ENCODE measurements at regions not wholly inside any gene's neighbourhood (a gene's known extent, or its start where the extent isn't known, plus 50 kb on each side); places are given as distances from the start of the nearest gene placed in this dataset.

DNA sequence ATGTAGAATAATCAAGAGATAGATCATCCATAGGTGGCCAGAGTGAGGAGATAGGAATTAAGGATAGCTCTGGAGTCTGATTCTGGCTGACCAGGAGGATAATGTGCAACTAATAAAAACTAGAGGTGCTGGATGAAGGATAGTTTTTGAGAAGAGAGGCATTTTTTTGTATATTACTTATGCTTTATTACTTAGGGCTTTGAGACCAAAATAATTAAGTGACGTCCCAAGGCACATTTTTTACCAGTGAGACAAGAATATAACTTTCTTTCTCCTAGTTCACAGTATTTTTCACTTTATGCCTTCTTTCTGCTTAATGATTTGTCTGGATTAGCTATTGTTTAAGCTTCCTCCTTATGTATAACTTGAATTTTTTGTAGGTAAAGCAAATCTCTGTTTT is 756.6 kb downstream of the TSN start:
- in situ Hi-C loops (cut with HindIII; ENCODE audit: low pct_unique_long_range_greater_than_20kb, low sequenced_read_pairs): no loop called here
- DNase-seq (ENCODE audit: low read depth in 1 of 2, low spot score in 1 of 2): no peak
- no peak for TF ChIP-seq JUND (IDR thresholded peaks at IDR 0.05; ENCODE audit: low read depth)

DNA sequence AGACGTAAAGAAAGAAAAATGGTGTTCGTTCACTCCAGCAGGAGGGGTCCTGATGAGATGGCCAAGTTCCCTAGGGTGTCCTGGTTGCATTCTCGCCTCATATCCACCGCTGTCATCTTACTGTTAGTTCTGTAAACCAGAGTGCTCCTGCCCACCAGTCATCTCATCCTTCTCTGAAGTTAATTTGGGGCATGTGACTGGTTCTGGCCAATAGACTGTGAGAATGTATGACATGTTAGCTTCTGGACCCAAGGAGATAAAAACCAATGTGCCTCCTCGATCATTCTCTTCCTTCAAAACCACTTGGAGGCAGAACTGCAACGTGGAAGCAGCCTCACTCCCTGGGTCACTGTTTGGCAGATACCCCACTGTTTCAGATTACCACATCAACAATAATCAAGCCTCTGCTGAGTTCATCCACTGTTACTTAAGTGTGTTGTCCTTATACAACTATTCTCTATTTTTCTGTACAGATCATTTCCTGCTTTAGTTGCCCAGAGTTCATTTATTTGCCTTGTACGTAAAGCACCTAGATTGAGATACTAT is 759.1 kb downstream of the TSN start:
- peak in 1 of 2 experiments; percentile 16 for DNase-seq (ENCODE audit: low read depth in 1 of 2, low spot score in 1 of 2)
- TF ChIP-seq JUND (IDR thresholded peaks at IDR 0.05; ENCODE audit: low read depth): no peak
- in situ Hi-C loops (cut with HindIII; ENCODE audit: low pct_unique_long_range_greater_than_20kb, low sequenced_read_pairs): no loop called here

- in situ Hi-C loops (cut with HindIII; ENCODE audit: low pct_unique_long_range_greater_than_20kb, low sequenced_read_pairs): no loop called here
- TF ChIP-seq JUND (IDR thresholded peaks at IDR 0.05; ENCODE audit: low read depth): no peak
- DNase-seq (ENCODE audit: low read depth in 1 of 2, low spot score in 1 of 2): no peak
Observed at GRCh38 chr2:122515731-122516290, 760.4 kb downstream of the TSN start.

- in situ Hi-C loops (cut with HindIII; ENCODE audit: low pct_unique_long_range_greater_than_20kb, low sequenced_read_pairs): no loop called here
- no peak for DNase-seq (ENCODE audit: low read depth in 1 of 2, low spot score in 1 of 2)
- TF ChIP-seq JUND (IDR thresholded peaks at IDR 0.05; ENCODE audit: low read depth): no peak
Observed at GRCh38 chr2:122516775-122517174, 761.3 kb downstream of the TSN start.

DNA sequence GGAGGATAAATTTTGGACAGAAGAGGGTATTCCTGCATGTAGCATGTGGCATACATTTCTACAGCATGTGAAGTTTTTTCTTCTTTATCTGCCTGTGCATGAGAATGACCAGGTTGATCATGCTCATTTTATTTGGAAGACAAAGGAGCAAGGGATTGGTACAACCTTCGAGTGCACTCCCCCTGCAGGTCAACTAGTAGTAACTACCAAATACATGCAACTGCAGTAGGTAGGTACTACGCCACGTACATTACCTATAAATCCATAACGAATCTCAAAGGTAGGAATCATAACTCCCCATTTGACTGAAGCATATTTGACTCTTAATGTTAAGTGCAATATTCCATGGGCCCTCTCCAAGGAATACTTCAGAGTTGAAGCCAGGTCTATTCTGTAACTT is 763.9 kb downstream of the TSN start:
- no peak for TF ChIP-seq JUND (IDR thresholded peaks at IDR 0.05; ENCODE audit: low read depth)
- in situ Hi-C loops (cut with HindIII; ENCODE audit: low pct_unique_long_range_greater_than_20kb, low sequenced_read_pairs): no loop called here
- peak in 1 of 2 experiments; percentile 23 for DNase-seq (ENCODE audit: low read depth in 1 of 2, low spot score in 1 of 2)

- DNase-seq (ENCODE audit: low read depth in 1 of 2, low spot score in 1 of 2): no peak
- in situ Hi-C loops (cut with HindIII; ENCODE audit: low pct_unique_long_range_greater_than_20kb, low sequenced_read_pairs): no loop called here
- TF ChIP-seq JUND (IDR thresholded peaks at IDR 0.05; ENCODE audit: low read depth): no peak
Observed at GRCh38 chr2:122519821-122520611, 764.6 kb downstream of the TSN start.

DNA sequence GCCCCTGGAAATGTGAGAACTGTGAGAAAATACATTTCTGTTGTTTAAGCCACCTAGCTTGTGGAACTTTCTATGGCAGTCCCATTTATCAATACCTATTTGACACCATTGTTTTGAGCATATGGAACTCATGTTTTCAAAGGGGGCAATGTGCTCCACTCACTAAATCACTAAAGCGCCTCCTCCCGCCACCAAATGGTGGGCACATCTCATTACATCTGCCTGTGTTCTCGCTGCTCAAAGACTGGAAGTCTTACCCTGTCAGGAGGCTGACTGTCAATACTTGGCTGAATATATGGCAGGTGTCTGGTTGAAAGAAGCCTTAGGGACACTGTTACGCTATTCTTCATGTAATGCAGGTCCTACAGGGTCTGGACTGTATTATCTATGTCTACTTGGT is 767.7 kb downstream of the TSN start:
- TF ChIP-seq JUND (IDR thresholded peaks at IDR 0.05; ENCODE audit: low read depth): no peak
- in situ Hi-C loops (cut with HindIII; ENCODE audit: low pct_unique_long_range_greater_than_20kb, low sequenced_read_pairs): no loop called here
- DNase-seq (ENCODE audit: low read depth in 1 of 2, low spot score in 1 of 2): no peak

- in situ Hi-C loops (cut with HindIII; ENCODE audit: low pct_unique_long_range_greater_than_20kb, low sequenced_read_pairs): no loop called here
- TF ChIP-seq JUND (IDR thresholded peaks at IDR 0.05; ENCODE audit: low read depth): no peak
- no peak for DNase-seq (ENCODE audit: low read depth in 1 of 2, low spot score in 1 of 2)
Observed at GRCh38 chr2:122523981-122524380, 768.5 kb downstream of the TSN start.

- no peak for TF ChIP-seq JUND (IDR thresholded peaks at IDR 0.05; ENCODE audit: low read depth)
- in situ Hi-C loops (cut with HindIII; ENCODE audit: low pct_unique_long_range_greater_than_20kb, low sequenced_read_pairs): no loop called here
- no peak for DNase-seq (ENCODE audit: low read depth in 1 of 2, low spot score in 1 of 2)
Observed at GRCh38 chr2:122525336-122525735, 769.9 kb downstream of the TSN start.

DNA sequence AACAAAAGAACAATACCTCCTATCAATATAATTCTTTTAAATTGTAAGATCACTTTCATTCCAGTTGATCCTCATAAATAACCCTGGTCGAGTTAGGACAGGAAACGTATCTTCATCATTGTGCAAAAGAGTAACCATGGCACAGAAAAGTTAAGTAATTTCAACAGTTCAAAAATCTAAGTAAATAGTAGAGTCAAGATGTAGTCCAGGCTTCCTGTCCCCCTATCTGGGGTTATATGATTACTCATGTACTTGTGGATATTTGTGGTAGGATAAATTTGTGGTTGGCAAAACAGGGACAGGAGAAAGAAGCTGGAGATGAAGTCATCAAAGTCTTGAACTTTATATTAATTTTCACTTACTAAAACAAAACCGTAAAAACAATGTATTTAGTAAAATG is 772.6 kb downstream of the TSN start:
- in situ Hi-C loops (cut with HindIII; ENCODE audit: low pct_unique_long_range_greater_than_20kb, low sequenced_read_pairs): no loop called here
- no peak for DNase-seq (ENCODE audit: low read depth in 1 of 2, low spot score in 1 of 2)
- no peak for TF ChIP-seq JUND (IDR thresholded peaks at IDR 0.05; ENCODE audit: low read depth)

DNA sequence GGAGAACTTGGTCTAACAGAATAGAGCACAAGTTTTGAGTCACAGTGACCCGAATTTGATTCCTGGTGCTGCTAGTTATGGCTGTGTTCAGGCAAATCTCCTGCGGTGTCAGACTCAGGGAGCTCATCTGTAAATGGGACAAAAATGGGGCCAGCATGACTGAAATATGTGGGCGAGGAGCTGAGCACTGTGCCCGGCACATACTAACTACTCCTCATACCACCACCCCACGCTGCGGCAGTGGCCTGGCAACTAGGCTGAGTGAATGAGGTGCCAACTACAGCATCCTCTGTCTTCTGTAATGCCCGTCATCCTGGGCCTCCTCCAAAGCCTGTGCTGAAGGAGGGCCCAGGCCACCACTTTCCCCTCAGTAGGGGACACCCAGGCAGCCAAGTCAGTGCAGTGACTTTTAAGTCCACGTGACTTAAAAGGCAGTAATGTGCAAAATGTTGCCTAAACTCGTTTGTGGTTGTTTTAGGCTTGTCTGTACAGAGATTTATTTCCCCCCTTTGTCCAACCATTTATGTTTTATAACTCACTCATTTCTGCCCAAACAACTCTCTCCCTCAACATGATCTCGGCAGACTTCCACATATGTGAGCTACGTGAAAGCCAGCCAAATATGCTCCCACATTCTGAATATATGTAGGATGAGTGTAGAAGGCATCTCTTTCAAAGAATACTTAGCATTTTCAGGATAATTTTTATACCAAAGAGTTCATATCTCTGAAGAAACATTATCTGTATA is 773.7 kb downstream of the TSN start:
- in situ Hi-C loops (cut with HindIII; ENCODE audit: low pct_unique_long_range_greater_than_20kb, low sequenced_read_pairs): no loop called here
- TF ChIP-seq JUND (IDR thresholded peaks at IDR 0.05; ENCODE audit: low read depth): no peak
- no peak for DNase-seq (ENCODE audit: low read depth in 1 of 2, low spot score in 1 of 2)

GRCh38 chr2:122530814-122531213 is 775.4 kb downstream of the TSN start:
- no peak for TF ChIP-seq JUND (IDR thresholded peaks at IDR 0.05; ENCODE audit: low read depth)
- in situ Hi-C loops (cut with HindIII; ENCODE audit: low pct_unique_long_range_greater_than_20kb, low sequenced_read_pairs): no loop called here
- no peak for DNase-seq (ENCODE audit: low read depth in 1 of 2, low spot score in 1 of 2)

Measured in T47D (cell line).